ENCODE measurements at regions not wholly inside any gene's neighbourhood (a gene's known extent, or its start where the extent isn't known, plus 50 kb on each side); places are given as distances from the start of the nearest gene placed in this dataset.

DNA sequence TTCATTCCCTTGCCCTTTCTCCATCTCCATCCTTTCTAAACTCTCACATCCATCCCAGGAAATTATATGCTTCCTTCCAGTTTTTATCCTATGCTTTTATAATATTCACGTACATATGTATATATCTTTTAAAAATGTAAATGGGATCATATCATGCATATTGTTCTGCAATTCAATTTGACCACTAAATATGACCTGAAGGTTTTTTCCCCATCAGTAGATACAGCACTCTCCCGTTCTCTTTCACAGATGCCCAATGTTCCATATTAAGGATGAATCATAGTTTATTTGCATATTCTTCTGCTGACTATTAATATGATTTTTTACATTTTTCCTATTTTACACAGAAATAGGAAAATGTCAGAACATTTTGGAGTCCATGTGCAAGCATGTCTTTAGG lies 213.3 kb upstream of the PARD3B start:
- DNase-seq (ENCODE audit: low read depth) = no peak

GRCh38 chr2:204332706-204333105 lies 212.6 kb upstream of the PARD3B start:
- Mint-ChIP-seq H3K4me1 (ENCODE audit: low read depth, unreplicated experiment) (no peaks in the 10 kb centered on the region), H3K36me3 (ENCODE audit: low read depth, unreplicated experiment) (no peaks in the 10 kb centered on the region), H3K4me3 (ENCODE audit: unreplicated experiment) (no peak overlapping the region), H3K9me3 (ENCODE audit: unreplicated experiment) (no peaks in the 10 kb centered on the region), H3K27me3 (ENCODE audit: low read depth, unreplicated experiment) (no peaks in the 10 kb centered on the region), H3K27ac (ENCODE audit: unreplicated experiment) (no peak overlapping the region)
- no peaks in the 10 kb centered on the region for H3K36me3 ChIP-seq (ENCODE audit: insufficient read depth, low read length)
- H3K4me2 ChIP-seq (ENCODE audit: low read length) = no peak overlapping the region
- FAIRE-seq (no peak), DNase-seq (ENCODE audit: low read depth) (no peak)
- no peaks in the 10 kb centered on the region for H4K20me1 ChIP-seq (ENCODE audit: insufficient read depth, low read length)
- no peaks in the 10 kb centered on the region for H3K27me3 ChIP-seq (ENCODE audit: insufficient read depth, low read length)
- no peak overlapping the region for H3K4me3 ChIP-seq (ENCODE audit: insufficient read depth, low read depth, low read length)
- H3K27ac ChIP-seq (ENCODE audit: low read depth, low read length) = no peak overlapping the region
- no peak overlapping the region for H2AFZ ChIP-seq (ENCODE audit: low read depth, low read length)
- TF ChIP-seq, protein P1, sequence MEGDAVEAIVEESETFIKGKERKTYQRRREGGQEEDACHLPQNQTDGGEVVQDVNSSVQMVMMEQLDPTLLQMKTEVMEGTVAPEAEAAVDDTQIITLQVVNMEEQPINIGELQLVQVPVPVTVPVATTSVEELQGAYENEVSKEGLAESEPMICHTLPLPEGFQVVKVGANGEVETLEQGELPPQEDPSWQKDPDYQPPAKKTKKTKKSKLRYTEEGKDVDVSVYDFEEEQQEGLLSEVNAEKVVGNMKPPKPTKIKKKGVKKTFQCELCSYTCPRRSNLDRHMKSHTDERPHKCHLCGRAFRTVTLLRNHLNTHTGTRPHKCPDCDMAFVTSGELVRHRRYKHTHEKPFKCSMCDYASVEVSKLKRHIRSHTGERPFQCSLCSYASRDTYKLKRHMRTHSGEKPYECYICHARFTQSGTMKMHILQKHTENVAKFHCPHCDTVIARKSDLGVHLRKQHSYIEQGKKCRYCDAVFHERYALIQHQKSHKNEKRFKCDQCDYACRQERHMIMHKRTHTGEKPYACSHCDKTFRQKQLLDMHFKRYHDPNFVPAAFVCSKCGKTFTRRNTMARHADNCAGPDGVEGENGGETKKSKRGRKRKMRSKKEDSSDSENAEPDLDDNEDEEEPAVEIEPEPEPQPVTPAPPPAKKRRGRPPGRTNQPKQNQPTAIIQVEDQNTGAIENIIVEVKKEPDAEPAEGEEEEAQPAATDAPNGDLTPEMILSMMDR (IDR thresholded peaks at IDR 0.05; ENCODE audit: insufficient read depth, low read depth, low read length) = no peak
- TF ChIP-seq EZH2 (IDR thresholded peaks at IDR 0.05; ENCODE audit: insufficient read depth, low read length) = no peak
- H3K4me1 ChIP-seq (ENCODE audit: insufficient read depth, low read length) = no peaks in the 10 kb centered on the region
- H3K79me2 ChIP-seq (ENCODE audit: insufficient read depth, low read length) = no peaks in the 10 kb centered on the region
- no peak overlapping the region for H3K9ac ChIP-seq (ENCODE audit: low read length)
- H3K9me3 ChIP-seq (ENCODE audit: insufficient read depth, low read depth, low read length) = no peaks in the 10 kb centered on the region

More for the DNA sequence above, 213.3 kb upstream of the PARD3B start:
- no peak overlapping the region for H3K4me3 ChIP-seq (ENCODE audit: insufficient read depth, low read depth, low read length)
- no peak overlapping the region for H3K9ac ChIP-seq (ENCODE audit: low read length)
- H4K20me1 ChIP-seq (ENCODE audit: insufficient read depth, low read length) = no peaks in the 10 kb centered on the region
- no peaks in the 10 kb centered on the region for H3K4me1 ChIP-seq (ENCODE audit: insufficient read depth, low read length)
- no peak for TF ChIP-seq EZH2 (IDR thresholded peaks at IDR 0.05; ENCODE audit: insufficient read depth, low read length)
- TF ChIP-seq, protein P1 (IDR thresholded peaks at IDR 0.05; ENCODE audit: insufficient read depth, low read depth, low read length) = no peak
- H3K9me3 ChIP-seq (ENCODE audit: insufficient read depth, low read depth, low read length) = no peaks in the 10 kb centered on the region
- no peaks in the 10 kb centered on the region for H3K9me3 Mint-ChIP-seq (ENCODE audit: unreplicated experiment)
- no peak overlapping the region for H2AFZ ChIP-seq (ENCODE audit: low read depth, low read length)
- H3K4me3 Mint-ChIP-seq (ENCODE audit: unreplicated experiment) = no peak overlapping the region
- no peaks in the 10 kb centered on the region for H3K4me1 Mint-ChIP-seq (ENCODE audit: low read depth, unreplicated experiment)
- no peak for FAIRE-seq
- no peaks in the 10 kb centered on the region for H3K36me3 ChIP-seq (ENCODE audit: insufficient read depth, low read length)
- no peak overlapping the region for H3K27ac Mint-ChIP-seq (ENCODE audit: unreplicated experiment)
- H3K27ac ChIP-seq (ENCODE audit: low read depth, low read length) = no peak overlapping the region
- H3K27me3 ChIP-seq (ENCODE audit: insufficient read depth, low read length) = no peaks in the 10 kb centered on the region
- H3K4me2 ChIP-seq (ENCODE audit: low read length) = no peak overlapping the region
- no peaks in the 10 kb centered on the region for H3K79me2 ChIP-seq (ENCODE audit: insufficient read depth, low read length)
- no peaks in the 10 kb centered on the region for H3K27me3 Mint-ChIP-seq (ENCODE audit: low read depth, unreplicated experiment)
- no peaks in the 10 kb centered on the region for H3K36me3 Mint-ChIP-seq (ENCODE audit: low read depth, unreplicated experiment)

- TF ChIP-seq, protein P1 (IDR thresholded peaks at IDR 0.05; ENCODE audit: insufficient read depth, low read depth, low read length) = no peak
- no peak for TF ChIP-seq EZH2 (IDR thresholded peaks at IDR 0.05; ENCODE audit: insufficient read depth, low read length)
- no peak overlapping the region for H3K4me3 Mint-ChIP-seq (ENCODE audit: unreplicated experiment)
- Histone ChIP-seq H2AFZ (ENCODE audit: low read depth, low read length) (no peak overlapping the region), H3K4me1 (ENCODE audit: insufficient read depth, low read length) (no peaks in the 10 kb centered on the region), H3K9ac (ENCODE audit: low read length) (no peak overlapping the region), H3K36me3 (ENCODE audit: insufficient read depth, low read length) (no peaks in the 10 kb centered on the region), H3K9me3 (ENCODE audit: insufficient read depth, low read depth, low read length) (no peaks in the 10 kb centered on the region), H3K4me3 (ENCODE audit: insufficient read depth, low read depth, low read length) (no peak overlapping the region), H3K4me2 (ENCODE audit: low read length) (no peak overlapping the region), H3K27ac (ENCODE audit: low read depth, low read length) (no peak overlapping the region), H4K20me1 (ENCODE audit: insufficient read depth, low read length) (no peaks in the 10 kb centered on the region), H3K27me3 (ENCODE audit: insufficient read depth, low read length) (no peaks in the 10 kb centered on the region), H3K79me2 (ENCODE audit: insufficient read depth, low read length) (no peaks in the 10 kb centered on the region)
- peaks cover 1% of the 10 kb centered on the region for H3K4me1 Mint-ChIP-seq (ENCODE audit: low read depth, unreplicated experiment)
- no peaks in the 10 kb centered on the region for H3K27me3 Mint-ChIP-seq (ENCODE audit: low read depth, unreplicated experiment)
- DNase-seq (ENCODE audit: low read depth) (no peak), FAIRE-seq (no peak)
- H3K9me3 Mint-ChIP-seq (ENCODE audit: unreplicated experiment) = no peaks in the 10 kb centered on the region
- H3K27ac Mint-ChIP-seq (ENCODE audit: unreplicated experiment) = no peak overlapping the region
- no peaks in the 10 kb centered on the region for H3K36me3 Mint-ChIP-seq (ENCODE audit: low read depth, unreplicated experiment)
Measured at GRCh38 chr2:204333861-204334260, 211.4 kb upstream of the PARD3B start.
